RWPE2 (cell line): ENCODE measurements at regions not wholly inside any gene's neighbourhood (a gene's known extent, or its start where the extent isn't known, plus 50 kb on each side); places are given as distances from the start of the nearest gene placed in this dataset.
"Not testable (repeated sequence)": the region's sequence is repeated elsewhere in the genome, so short reads cannot be mapped to it uniquely, and the experiment has no call there.

ENCODE experiments used
- ATAC-seq: fragments of 200-7000 bp; cut with Tn5 transposase; 3 replicates; pipeline ENCODE4 v1.9.1; 2021; ENCODE audit warnings: low read depth
- DNase-seq: peaks from one replicate; pipeline ENCODE4 v3.0.0-alpha.2; 2020; ENCODE audit warnings: low spot score
- H3K27ac ChIP-seq: fragments of 450-650 bp; 2 replicates; pipeline ENCODE4 v1.5.1; 2017; ENCODE audit warnings: mild to moderate bottlenecking; ENCODE audit not compliant: poor library complexity, severe bottlenecking
- H3K27me3 ChIP-seq: fragments of 250-450 bp; sonication (Bioruptor Pico); 2 replicates; pipeline ENCODE4 v1.5.1; 2021; ENCODE audit warnings: mild to moderate bottlenecking, moderate library complexity; ENCODE audit not compliant: insufficient read depth, poor library complexity, severe bottlenecking
- H3K36me3 ChIP-seq: fragments of 250-450 bp; sonication (Bioruptor Pico); 2 replicates; pipeline ENCODE4 v1.5.1; 2020; ENCODE audit warnings: low read depth, mild to moderate bottlenecking, moderate library complexity
- H3K4me1 ChIP-seq: fragments of 250-450 bp; sonication (Bioruptor Pico); 2 replicates; pipeline ENCODE4 v1.5.1; 2021; ENCODE audit warnings: mild to moderate bottlenecking, moderate library complexity; ENCODE audit not compliant: insufficient read depth, poor library complexity, severe bottlenecking
- H3K4me3 ChIP-seq: fragments of 250-450 bp; sonication (Bioruptor Pico); 2 replicates; pipeline ENCODE4 v1.5.1; 2021; ENCODE audit warnings: mild to moderate bottlenecking, moderate library complexity; ENCODE audit not compliant: severe bottlenecking
- H3K9me3 ChIP-seq: fragments of 250-450 bp; sonication (Bioruptor Pico); 2 replicates; pipeline ENCODE4 v1.5.1; 2021; ENCODE audit warnings: mild to moderate bottlenecking, moderate library complexity; ENCODE audit not compliant: severe bottlenecking
- CTCF ChIP-seq: fragments of 450-650 bp; IDR thresholded peaks from one replicate; pipeline ENCODE4 v1.5.1; 2017; ENCODE audit warnings: mild to moderate bottlenecking, moderate library complexity; ENCODE audit not compliant: poor library complexity, severe bottlenecking

GRCh38 chr3:110506890-110507289, 564.7 kb upstream of the NECTIN3 start:
- no peaks in the 10 kb centered on the region for H3K4me1 ChIP-seq
- no peaks in the 10 kb centered on the region for H3K36me3 ChIP-seq
- ATAC-seq = no peak
- DNase-seq = no peak
- no peaks in the 10 kb centered on the region for H3K27me3 ChIP-seq
- H3K4me3 ChIP-seq = no peak overlapping the region
- TF ChIP-seq CTCF = no peak
- no peaks in the 10 kb centered on the region for H3K9me3 ChIP-seq
- H3K27ac ChIP-seq = no peak overlapping the region

GRCh38 chr3:110507570-110507969, 564.0 kb upstream of the NECTIN3 start:
- H3K9me3 ChIP-seq, H3K4me1 ChIP-seq, DNase-seq, H3K27ac ChIP-seq, H3K4me3 ChIP-seq, H3K27me3 ChIP-seq, H3K36me3 ChIP-seq, ATAC-seq: not testable (repeated sequence)

- Histone ChIP-seq H3K4me3 (no peak overlapping the region), H3K9me3 (no peaks in the 10 kb centered on the region), H3K27ac (no peak overlapping the region), H3K27me3 (no peaks in the 10 kb centered on the region), H3K4me1 (no peaks in the 10 kb centered on the region), H3K36me3 (no peaks in the 10 kb centered on the region)
- DNase-seq (no peak), ATAC-seq (no peak)
- TF ChIP-seq CTCF = no peak
Observed at GRCh38 chr3:110512961-110513360, 558.7 kb upstream of the NECTIN3 start.

GRCh38 chr3:110518031-110518430, 553.6 kb upstream of the NECTIN3 start:
- Histone ChIP-seq H3K4me3 (no peak overlapping the region), H3K27me3 (no peaks in the 10 kb centered on the region), H3K27ac (no peak overlapping the region), H3K9me3 (no peaks in the 10 kb centered on the region), H3K4me1 (peaks cover 12% of the 10 kb centered on the region), H3K36me3 (no peaks in the 10 kb centered on the region)
- DNase-seq = no peak
- ATAC-seq = no peak
- no peak for TF ChIP-seq CTCF

- TF ChIP-seq CTCF = no peak
- no peaks in the 10 kb centered on the region for H3K27me3 ChIP-seq
- ATAC-seq = no peak
Observed at GRCh38 chr3:110519071-110519470, 552.5 kb upstream of the NECTIN3 start.

GRCh38 chr3:110521019-110521418, 550.6 kb upstream of the NECTIN3 start:
- Histone ChIP-seq H3K4me1 (peaks cover 12% of the 10 kb centered on the region), H3K27ac (peak overlapping the region; percentile 44), H3K36me3 (no peaks in the 10 kb centered on the region), H3K27me3 (no peaks in the 10 kb centered on the region), H3K4me3 (no peak overlapping the region), H3K9me3 (no peaks in the 10 kb centered on the region)
- no peak for DNase-seq
- ATAC-seq = peak; percentile 96
- TF ChIP-seq CTCF = no peak

More at GRCh38 chr3:110519071-110519470, 552.5 kb upstream of the NECTIN3 start:
- H3K4me1 ChIP-seq = peaks cover 12% of the 10 kb centered on the region
- H3K36me3 ChIP-seq = no peaks in the 10 kb centered on the region
- no peak overlapping the region for H3K4me3 ChIP-seq
- H3K9me3 ChIP-seq = no peaks in the 10 kb centered on the region
- H3K27ac ChIP-seq = no peak overlapping the region
- DNase-seq = no peak

- H3K27ac ChIP-seq = peak overlapping the region; percentile 92
Observed at GRCh38 chr3:110525558-110526064, 546.0 kb upstream of the NECTIN3 start.

More at GRCh38 chr3:110525558-110526064, 546.0 kb upstream of the NECTIN3 start:
- H3K4me1 ChIP-seq = peaks cover 34% of the 10 kb centered on the region
- not testable (repeated sequence) for H3K27me3 ChIP-seq, ATAC-seq, H3K9me3 ChIP-seq, DNase-seq, H3K36me3 ChIP-seq, H3K4me3 ChIP-seq
